ENCODE measurements at regions not wholly inside any gene's neighbourhood (a gene's known extent, or its start where the extent isn't known, plus 50 kb on each side); places are given as distances from the start of the nearest gene placed in this dataset.

DNA sequence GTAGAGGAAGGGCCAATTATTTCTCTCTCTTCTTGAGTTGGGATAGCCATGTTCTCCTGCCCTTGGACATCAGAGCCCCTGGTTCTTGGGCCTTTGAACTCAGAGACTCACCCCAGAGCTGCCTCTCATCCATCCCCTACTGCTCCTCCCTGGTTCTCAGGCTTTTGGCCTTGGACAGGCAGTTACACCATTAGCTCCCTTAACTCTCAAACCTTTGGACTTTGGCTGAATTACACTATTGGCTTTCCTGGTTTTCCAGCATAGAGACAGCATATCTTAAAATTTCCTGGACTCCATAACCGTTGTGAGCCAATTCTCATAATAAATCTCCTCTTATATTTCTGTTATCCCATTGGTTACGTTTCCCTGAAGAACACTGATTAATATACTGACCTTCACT, 63.7 kb upstream of the CHL1 start:
- DNase-seq (ENCODE audit: low spot score): no peak

GRCh38 chr3:140748-141330, 55.7 kb upstream of the CHL1 start:
- DNase-seq (ENCODE audit: low spot score): no peak
